ENCODE measurements at regions not wholly inside any gene's neighbourhood (a gene's known extent, or its start where the extent isn't known, plus 50 kb on each side); places are given as distances from the start of the nearest gene placed in this dataset.

DNA sequence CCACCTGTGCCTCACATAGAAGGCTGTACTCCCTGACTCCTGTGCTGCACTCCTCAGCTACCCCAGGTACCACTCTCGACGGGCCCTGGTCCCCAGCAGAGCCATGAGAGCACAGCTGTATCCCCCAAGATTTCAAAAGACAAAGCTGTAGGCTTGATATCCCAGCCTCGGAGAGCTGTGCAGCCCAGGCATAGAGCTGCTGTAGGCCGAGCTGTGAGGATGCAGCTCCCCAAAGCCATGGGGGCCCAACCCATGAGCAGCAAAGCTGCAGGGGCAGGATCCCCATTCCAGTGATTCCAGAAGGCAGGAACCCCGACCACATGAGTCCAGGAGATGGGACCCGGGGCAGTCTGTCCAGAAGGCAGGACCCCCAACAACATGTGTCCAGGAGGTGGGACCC is 123.8 kb upstream of the CBLN2 start:
- Histone ChIP-seq H3K9me3 (ENCODE audit: low read depth) (no peaks in the 10 kb centered on the region), H3K27me3 (no peaks in the 10 kb centered on the region), H3K36me3 (no peaks in the 10 kb centered on the region), H3K9ac (no peak overlapping the region), H3K4me1 (no peaks in the 10 kb centered on the region), H4K20me1 (ENCODE audit: low read depth) (no peaks in the 10 kb centered on the region), H3K79me2 (ENCODE audit: low read depth) (no peaks in the 10 kb centered on the region), H3K27ac (no peak overlapping the region), H3K4me3 (no peak overlapping the region), H3F3A (ENCODE audit: low read depth) (no peaks in the 10 kb centered on the region), H3K4me2 (no peak overlapping the region), H2AFZ (replicated peaks) (no peak overlapping the region)
- H3K27me3 Mint-ChIP-seq (ENCODE audit: insufficient read depth, low read depth) = peaks cover 7% of the 10 kb centered on the region
- no peak for TF ChIP-seq EZH2 (IDR thresholded peaks at IDR 0.05)
- TF ChIP-seq EZH2phosphoT487 (IDR thresholded peaks at IDR 0.05) = no peak
- TF ChIP-seq, protein P1, sequence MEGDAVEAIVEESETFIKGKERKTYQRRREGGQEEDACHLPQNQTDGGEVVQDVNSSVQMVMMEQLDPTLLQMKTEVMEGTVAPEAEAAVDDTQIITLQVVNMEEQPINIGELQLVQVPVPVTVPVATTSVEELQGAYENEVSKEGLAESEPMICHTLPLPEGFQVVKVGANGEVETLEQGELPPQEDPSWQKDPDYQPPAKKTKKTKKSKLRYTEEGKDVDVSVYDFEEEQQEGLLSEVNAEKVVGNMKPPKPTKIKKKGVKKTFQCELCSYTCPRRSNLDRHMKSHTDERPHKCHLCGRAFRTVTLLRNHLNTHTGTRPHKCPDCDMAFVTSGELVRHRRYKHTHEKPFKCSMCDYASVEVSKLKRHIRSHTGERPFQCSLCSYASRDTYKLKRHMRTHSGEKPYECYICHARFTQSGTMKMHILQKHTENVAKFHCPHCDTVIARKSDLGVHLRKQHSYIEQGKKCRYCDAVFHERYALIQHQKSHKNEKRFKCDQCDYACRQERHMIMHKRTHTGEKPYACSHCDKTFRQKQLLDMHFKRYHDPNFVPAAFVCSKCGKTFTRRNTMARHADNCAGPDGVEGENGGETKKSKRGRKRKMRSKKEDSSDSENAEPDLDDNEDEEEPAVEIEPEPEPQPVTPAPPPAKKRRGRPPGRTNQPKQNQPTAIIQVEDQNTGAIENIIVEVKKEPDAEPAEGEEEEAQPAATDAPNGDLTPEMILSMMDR (IDR thresholded peaks at IDR 0.05) = no peak
- H3K9me3 Mint-ChIP-seq = no peaks in the 10 kb centered on the region
- peaks cover 10% of the 10 kb centered on the region for H3K4me1 Mint-ChIP-seq
- H3K36me3 Mint-ChIP-seq = no peaks in the 10 kb centered on the region
- DNase-seq (ENCODE audit: low spot score) = no peak
- no peak overlapping the region for H3K4me3 Mint-ChIP-seq
- H3K27ac Mint-ChIP-seq = no peak overlapping the region

DNA sequence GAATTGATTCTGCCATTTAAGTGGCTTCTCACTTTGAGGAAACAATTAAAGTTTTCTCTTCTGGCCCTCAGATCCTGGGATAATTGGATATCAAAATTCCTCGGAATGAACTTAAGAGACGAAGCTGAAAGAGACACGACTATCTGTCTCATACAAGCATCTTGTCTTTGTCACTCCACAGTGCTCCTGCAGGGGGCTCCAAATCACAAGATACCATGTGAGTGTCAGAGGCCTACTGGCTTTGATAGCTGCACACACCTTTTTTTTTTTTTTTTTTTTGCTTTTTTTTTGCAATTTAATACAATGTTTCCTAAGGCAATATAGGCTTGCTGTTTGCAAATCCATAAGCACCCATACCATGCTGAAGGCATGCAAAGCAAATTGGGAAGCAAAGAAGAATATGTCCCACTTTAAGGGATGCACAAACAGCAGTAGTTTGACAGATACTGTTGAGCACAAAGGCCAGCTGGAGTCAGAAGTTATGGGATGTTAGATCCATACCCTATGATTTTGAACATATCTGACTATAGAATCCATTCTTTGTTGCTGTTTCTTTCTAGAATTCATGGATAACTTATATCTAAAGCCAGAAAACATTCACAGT is 109.0 kb upstream of the CBLN2 start:
- Histone ChIP-seq H3K27ac (no peak overlapping the region), H3K36me3 (no peaks in the 10 kb centered on the region), H3F3A (ENCODE audit: low read depth) (no peaks in the 10 kb centered on the region), H4K20me1 (ENCODE audit: low read depth) (no peaks in the 10 kb centered on the region), H2AFZ (replicated peaks) (no peak overlapping the region), H3K9ac (no peak overlapping the region), H3K4me1 (no peaks in the 10 kb centered on the region), H3K79me2 (ENCODE audit: low read depth) (no peaks in the 10 kb centered on the region), H3K27me3 (no peaks in the 10 kb centered on the region), H3K4me2 (no peak overlapping the region), H3K4me3 (no peak overlapping the region), H3K9me3 (ENCODE audit: low read depth) (no peaks in the 10 kb centered on the region)
- peak; percentile 67 for DNase-seq (ENCODE audit: low spot score)
- Mint-ChIP-seq H3K4me1 (no peaks in the 10 kb centered on the region), H3K36me3 (no peaks in the 10 kb centered on the region), H3K9me3 (peaks cover 6% of the 10 kb centered on the region), H3K27me3 (ENCODE audit: insufficient read depth, low read depth) (peaks cover 2% of the 10 kb centered on the region), H3K27ac (no peak overlapping the region), H3K4me3 (no peak overlapping the region)
- TF ChIP-seq, protein P1 (IDR thresholded peaks at IDR 0.05) = peak; percentile 63
- TF ChIP-seq EZH2phosphoT487 (IDR thresholded peaks at IDR 0.05) = no peak

DNA sequence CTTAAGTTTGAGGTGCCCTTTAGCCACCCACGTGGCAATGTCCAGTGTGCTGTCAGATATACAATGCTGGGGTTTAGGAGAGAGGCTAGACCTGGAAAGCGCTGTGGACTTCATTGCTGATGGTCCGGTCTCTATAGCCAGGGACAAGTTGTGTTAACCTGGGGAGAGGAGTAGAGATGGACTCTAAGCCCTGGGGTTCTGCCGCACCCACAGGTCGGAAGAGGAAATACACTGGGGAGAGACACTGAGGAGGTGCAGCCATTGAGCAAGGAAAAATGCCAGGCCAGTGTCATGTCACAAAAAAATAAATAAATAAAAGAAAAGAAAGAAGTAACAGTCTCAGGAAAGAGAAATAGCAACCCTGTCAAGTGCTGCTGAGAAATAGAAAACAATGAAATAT is 106.9 kb upstream of the CBLN2 start:
- H3K4me2 ChIP-seq = no peak overlapping the region
- Mint-ChIP-seq H3K4me3 (no peak overlapping the region), H3K4me1 (no peaks in the 10 kb centered on the region), H3K27me3 (ENCODE audit: insufficient read depth, low read depth) (peaks cover 3% of the 10 kb centered on the region), H3K9me3 (peaks cover 6% of the 10 kb centered on the region), H3K27ac (no peak overlapping the region), H3K36me3 (no peaks in the 10 kb centered on the region)
- no peak for DNase-seq (ENCODE audit: low spot score)
- no peak overlapping the region for H3K27ac ChIP-seq
- no peaks in the 10 kb centered on the region for H3F3A ChIP-seq (ENCODE audit: low read depth)
- TF ChIP-seq, protein P1 (IDR thresholded peaks at IDR 0.05) = no peak
- TF ChIP-seq EZH2phosphoT487 (IDR thresholded peaks at IDR 0.05) = no peak
- no peak for TF ChIP-seq EZH2 (IDR thresholded peaks at IDR 0.05)
- no peaks in the 10 kb centered on the region for H3K27me3 ChIP-seq
- no peaks in the 10 kb centered on the region for H3K9me3 ChIP-seq (ENCODE audit: low read depth)
- H3K4me3 ChIP-seq = no peak overlapping the region
- no peak overlapping the region for H2AFZ ChIP-seq (replicated peaks)
- H3K4me1 ChIP-seq = no peaks in the 10 kb centered on the region
- no peak overlapping the region for H3K9ac ChIP-seq
- no peaks in the 10 kb centered on the region for H4K20me1 ChIP-seq (ENCODE audit: low read depth)
- H3K79me2 ChIP-seq (ENCODE audit: low read depth) = no peaks in the 10 kb centered on the region
- no peaks in the 10 kb centered on the region for H3K36me3 ChIP-seq

All from neural progenitor cell (in vitro differentiated cells).